WTC11 (cell line): ENCODE measurements at regions not wholly inside any gene's neighbourhood (a gene's known extent, or its start where the extent isn't known, plus 50 kb on each side); places are given as distances from the start of the nearest gene placed in this dataset.

Experiments used
- ATAC-seq: fragments of 200-7000 bp; cut with Tn5 transposase; 2 replicates; pipeline ENCODE4 v1.10.0; 2021; ENCODE audit warnings: mild to moderate bottlenecking, moderate library complexity
- CTCF ChIA-PET: fragments of 300-600 bp; sonication (Branson Sonifier 250); formaldehyde crosslinking; loops from one replicate; lab custom pipeline; 2021; ENCODE audit warnings: antibody characterized with exemption; lab: Charles Lee
- POLR2A ChIA-PET: fragments of 350-600 bp; sonication (Branson Sonifier 250); formaldehyde crosslinking; loops from one replicate; lab custom pipeline; 2021; ENCODE audit warnings: antibody characterized with exemption; lab: Charles Lee
- DNase-seq: peaks from one replicate; pipeline ENCODE4 v3.0.0; 2021; ENCODE audit warnings: low spot score
- H3K27ac Mint-ChIP-seq: 2 replicates; pipeline ENCODE4 v1.8.0; 2021; ENCODE audit warnings: mixed read lengths
- H3K27me3 Mint-ChIP-seq: 2 replicates; pipeline ENCODE4 v1.8.0; 2021; ENCODE audit warnings: low read depth, mild to moderate bottlenecking, moderate library complexity, mixed read lengths
- H3K36me3 Mint-ChIP-seq: 2 replicates; pipeline ENCODE4 v1.8.0; 2021; ENCODE audit warnings: mixed read lengths
- H3K4me1 Mint-ChIP-seq: 2 replicates; pipeline ENCODE4 v1.8.0; 2022; ENCODE audit warnings: mixed read lengths
- H3K4me3 Mint-ChIP-seq: 2 replicates; pipeline ENCODE4 v1.8.0; 2021; ENCODE audit warnings: mild to moderate bottlenecking, moderate library complexity, mixed read lengths
- H3K9me3 Mint-ChIP-seq: 2 replicates; pipeline ENCODE4 v1.8.0; 2021; ENCODE audit warnings: mixed read lengths
- FOXJ3 ChIP-seq: sonication (generic); formaldehyde crosslinking; IDR thresholded peaks from 2 replicates; pipeline ENCODE4 v1.9.0; 2021; ENCODE audit warnings: missing genetic modification reagents, mild to moderate bottlenecking, borderline replicate concordance
- GABPB1 ChIP-seq: sonication (generic); formaldehyde crosslinking; IDR thresholded peaks from 2 replicates; pipeline ENCODE4 v1.8.1; 2023; ENCODE audit warnings: mild to moderate bottlenecking, missing genetic modification reagents
- MXD4 ChIP-seq: fragments of 250-450 bp; sonication (Bioruptor Pico); IDR thresholded peaks from 2 replicates; pipeline ENCODE4 v1.8.0; 2021; ENCODE audit warnings: mild to moderate bottlenecking, moderate library complexity, borderline replicate concordance
- NFATC4 ChIP-seq: fragments of 250-450 bp; sonication (Bioruptor Pico); IDR thresholded peaks from 2 replicates; pipeline ENCODE4 v1.9.0; 2021; ENCODE audit warnings: mild to moderate bottlenecking
- NR2C2 ChIP-seq: sonication (generic); formaldehyde crosslinking; IDR thresholded peaks from 2 replicates; pipeline ENCODE4 v1.8.0; 2022; ENCODE audit warnings: mild to moderate bottlenecking, missing genetic modification reagents
- TEAD1 ChIP-seq: sonication (generic); formaldehyde crosslinking; IDR thresholded peaks from 2 replicates; pipeline ENCODE4 v1.8.0; 2022; ENCODE audit warnings: mild to moderate bottlenecking, missing genetic modification reagents
- ZNF263 ChIP-seq: sonication (generic); formaldehyde crosslinking; IDR thresholded peaks from 2 replicates; pipeline ENCODE4 v1.8.1; 2022; ENCODE audit warnings: low read depth, mild to moderate bottlenecking, moderate library complexity, missing genetic modification reagents
- ZNF396 ChIP-seq: fragments of 250-450 bp; sonication (Bioruptor Pico); IDR thresholded peaks from 2 replicates; pipeline ENCODE4 v1.8.0; 2021; ENCODE audit warnings: mild to moderate bottlenecking, moderate library complexity, borderline replicate concordance
- ZNF416 ChIP-seq: fragments of 250-450 bp; sonication (Bioruptor Pico); IDR thresholded peaks from 2 replicates; pipeline ENCODE4 v1.9.0; 2021; ENCODE audit warnings: mild to moderate bottlenecking, inconsistent platforms
- TF ChIP-seq, protein P1 (sequence below): fragments of 200-600 bp; IDR thresholded peaks from 2 replicates; pipeline ENCODE4 v1.8.0; 2022; ENCODE audit warnings: antibody characterized with exemption
- TF ChIP-seq, protein P2 (sequence below): sonication (generic); formaldehyde crosslinking; IDR thresholded peaks from 2 replicates; pipeline ENCODE4 v1.8.1; 2022; ENCODE audit warnings: mild to moderate bottlenecking, missing genetic modification reagents, moderate library complexity, borderline replicate concordance
- TF ChIP-seq, protein P3 (sequence below): sonication (generic); formaldehyde crosslinking; IDR thresholded peaks from 2 replicates; pipeline ENCODE4 v1.8.0; 2022; ENCODE audit warnings: mild to moderate bottlenecking, missing genetic modification reagents
- TF ChIP-seq, protein P4 (sequence below): sonication (generic); formaldehyde crosslinking; IDR thresholded peaks from 2 replicates; pipeline ENCODE4 v1.8.1; 2023; ENCODE audit warnings: mild to moderate bottlenecking, missing genetic modification reagents, moderate library complexity
- TF ChIP-seq, protein P5 (sequence below): fragments of 250-450 bp; sonication (Bioruptor Pico); IDR thresholded peaks from 2 replicates; pipeline ENCODE4 v1.9.0; 2021; ENCODE audit warnings: mild to moderate bottlenecking
- TF ChIP-seq, protein P6 (sequence below): sonication (generic); formaldehyde crosslinking; IDR thresholded peaks from 2 replicates; pipeline ENCODE4 v1.8.1; 2022; ENCODE audit warnings: mild to moderate bottlenecking, moderate library complexity, missing genetic modification reagents
- TF ChIP-seq, protein P7 (sequence below): sonication (generic); formaldehyde crosslinking; IDR thresholded peaks from 2 replicates; pipeline ENCODE4 v1.8.1; 2023; ENCODE audit warnings: mild to moderate bottlenecking, moderate library complexity, missing genetic modification reagents
- TF ChIP-seq, protein P8 (sequence below): sonication (generic); formaldehyde crosslinking; IDR thresholded peaks from 2 replicates; pipeline ENCODE4 v1.8.0; 2023; ENCODE audit warnings: missing genetic modification reagents, mild to moderate bottlenecking, borderline replicate concordance

DNA sequence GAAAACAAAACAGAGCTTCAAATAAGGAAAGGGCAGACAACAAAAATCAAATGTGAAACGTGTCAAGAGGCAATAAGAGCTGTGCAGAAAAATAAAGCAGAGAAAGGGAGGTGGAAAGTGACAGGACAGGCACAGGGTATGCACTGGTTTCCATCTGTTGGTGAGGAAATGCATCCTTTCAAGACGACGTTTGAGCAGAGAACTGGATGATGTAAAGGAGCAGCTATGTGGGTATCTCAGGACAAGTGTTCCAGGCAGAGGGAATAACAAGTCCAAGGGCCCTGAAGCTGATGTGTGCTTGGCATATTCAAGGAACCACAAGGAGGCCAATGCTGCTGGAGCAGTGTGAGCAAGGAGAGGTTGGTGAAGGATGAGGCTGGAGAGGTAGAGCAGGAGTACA lies 168.9 kb upstream of the SERPINE2 start:
- peaks cover 17% of the 10 kb centered on the region for H3K4me1 Mint-ChIP-seq
- ChIA-PET CTCF (no interaction called here), POLR2A (no interaction called here)
- TF ChIP-seq, protein P1, sequence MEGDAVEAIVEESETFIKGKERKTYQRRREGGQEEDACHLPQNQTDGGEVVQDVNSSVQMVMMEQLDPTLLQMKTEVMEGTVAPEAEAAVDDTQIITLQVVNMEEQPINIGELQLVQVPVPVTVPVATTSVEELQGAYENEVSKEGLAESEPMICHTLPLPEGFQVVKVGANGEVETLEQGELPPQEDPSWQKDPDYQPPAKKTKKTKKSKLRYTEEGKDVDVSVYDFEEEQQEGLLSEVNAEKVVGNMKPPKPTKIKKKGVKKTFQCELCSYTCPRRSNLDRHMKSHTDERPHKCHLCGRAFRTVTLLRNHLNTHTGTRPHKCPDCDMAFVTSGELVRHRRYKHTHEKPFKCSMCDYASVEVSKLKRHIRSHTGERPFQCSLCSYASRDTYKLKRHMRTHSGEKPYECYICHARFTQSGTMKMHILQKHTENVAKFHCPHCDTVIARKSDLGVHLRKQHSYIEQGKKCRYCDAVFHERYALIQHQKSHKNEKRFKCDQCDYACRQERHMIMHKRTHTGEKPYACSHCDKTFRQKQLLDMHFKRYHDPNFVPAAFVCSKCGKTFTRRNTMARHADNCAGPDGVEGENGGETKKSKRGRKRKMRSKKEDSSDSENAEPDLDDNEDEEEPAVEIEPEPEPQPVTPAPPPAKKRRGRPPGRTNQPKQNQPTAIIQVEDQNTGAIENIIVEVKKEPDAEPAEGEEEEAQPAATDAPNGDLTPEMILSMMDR: no peak
- no peak for TF ChIP-seq ZNF263 (CRISPR knock-in tag)
- TF ChIP-seq, protein P2, sequence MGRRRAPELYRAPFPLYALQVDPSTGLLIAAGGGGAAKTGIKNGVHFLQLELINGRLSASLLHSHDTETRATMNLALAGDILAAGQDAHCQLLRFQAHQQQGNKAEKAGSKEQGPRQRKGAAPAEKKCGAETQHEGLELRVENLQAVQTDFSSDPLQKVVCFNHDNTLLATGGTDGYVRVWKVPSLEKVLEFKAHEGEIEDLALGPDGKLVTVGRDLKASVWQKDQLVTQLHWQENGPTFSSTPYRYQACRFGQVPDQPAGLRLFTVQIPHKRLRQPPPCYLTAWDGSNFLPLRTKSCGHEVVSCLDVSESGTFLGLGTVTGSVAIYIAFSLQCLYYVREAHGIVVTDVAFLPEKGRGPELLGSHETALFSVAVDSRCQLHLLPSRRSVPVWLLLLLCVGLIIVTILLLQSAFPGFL (CRISPR knock-in tag): no peak
- TF ChIP-seq ZNF416 (CRISPR knock-in tag): no peak
- TF ChIP-seq, protein P3, sequence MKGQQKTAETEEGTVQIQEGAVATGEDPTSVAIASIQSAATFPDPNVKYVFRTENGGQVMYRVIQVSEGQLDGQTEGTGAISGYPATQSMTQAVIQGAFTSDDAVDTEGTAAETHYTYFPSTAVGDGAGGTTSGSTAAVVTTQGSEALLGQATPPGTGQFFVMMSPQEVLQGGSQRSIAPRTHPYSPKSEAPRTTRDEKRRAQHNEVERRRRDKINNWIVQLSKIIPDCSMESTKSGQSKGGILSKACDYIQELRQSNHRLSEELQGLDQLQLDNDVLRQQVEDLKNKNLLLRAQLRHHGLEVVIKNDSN (CRISPR knock-in tag): no peak
- TF ChIP-seq, protein P4, sequence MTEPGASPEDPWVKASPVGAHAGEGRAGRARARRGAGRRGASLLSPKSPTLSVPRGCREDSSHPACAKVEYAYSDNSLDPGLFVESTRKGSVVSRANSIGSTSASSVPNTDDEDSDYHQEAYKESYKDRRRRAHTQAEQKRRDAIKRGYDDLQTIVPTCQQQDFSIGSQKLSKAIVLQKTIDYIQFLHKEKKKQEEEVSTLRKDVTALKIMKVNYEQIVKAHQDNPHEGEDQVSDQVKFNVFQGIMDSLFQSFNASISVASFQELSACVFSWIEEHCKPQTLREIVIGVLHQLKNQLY (CRISPR knock-in tag): no peak
- TF ChIP-seq NR2C2 (CRISPR knock-in tag): no peak
- TF ChIP-seq TEAD1: no peak
- TF ChIP-seq, protein P5, sequence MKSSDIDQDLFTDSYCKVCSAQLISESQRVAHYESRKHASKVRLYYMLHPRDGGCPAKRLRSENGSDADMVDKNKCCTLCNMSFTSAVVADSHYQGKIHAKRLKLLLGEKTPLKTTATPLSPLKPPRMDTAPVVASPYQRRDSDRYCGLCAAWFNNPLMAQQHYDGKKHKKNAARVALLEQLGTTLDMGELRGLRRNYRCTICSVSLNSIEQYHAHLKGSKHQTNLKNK (CRISPR knock-in tag): no peak
- no peak for TF ChIP-seq GABPB1 (CRISPR knock-in tag)
- no peak for TF ChIP-seq MXD4 (CRISPR knock-in tag)
- TF ChIP-seq NFATC4 (CRISPR knock-in tag): no peak
- TF ChIP-seq ZNF396: no peak
- TF ChIP-seq FOXJ3 (CRISPR knock-in tag): no peak
- TF ChIP-seq, protein P6, sequence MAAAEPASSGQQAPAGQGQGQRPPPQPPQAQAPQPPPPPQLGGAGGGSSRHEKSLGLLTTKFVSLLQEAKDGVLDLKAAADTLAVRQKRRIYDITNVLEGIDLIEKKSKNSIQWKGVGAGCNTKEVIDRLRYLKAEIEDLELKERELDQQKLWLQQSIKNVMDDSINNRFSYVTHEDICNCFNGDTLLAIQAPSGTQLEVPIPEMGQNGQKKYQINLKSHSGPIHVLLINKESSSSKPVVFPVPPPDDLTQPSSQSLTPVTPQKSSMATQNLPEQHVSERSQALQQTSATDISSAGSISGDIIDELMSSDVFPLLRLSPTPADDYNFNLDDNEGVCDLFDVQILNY (CRISPR knock-in tag): no peak
- TF ChIP-seq, protein P7, sequence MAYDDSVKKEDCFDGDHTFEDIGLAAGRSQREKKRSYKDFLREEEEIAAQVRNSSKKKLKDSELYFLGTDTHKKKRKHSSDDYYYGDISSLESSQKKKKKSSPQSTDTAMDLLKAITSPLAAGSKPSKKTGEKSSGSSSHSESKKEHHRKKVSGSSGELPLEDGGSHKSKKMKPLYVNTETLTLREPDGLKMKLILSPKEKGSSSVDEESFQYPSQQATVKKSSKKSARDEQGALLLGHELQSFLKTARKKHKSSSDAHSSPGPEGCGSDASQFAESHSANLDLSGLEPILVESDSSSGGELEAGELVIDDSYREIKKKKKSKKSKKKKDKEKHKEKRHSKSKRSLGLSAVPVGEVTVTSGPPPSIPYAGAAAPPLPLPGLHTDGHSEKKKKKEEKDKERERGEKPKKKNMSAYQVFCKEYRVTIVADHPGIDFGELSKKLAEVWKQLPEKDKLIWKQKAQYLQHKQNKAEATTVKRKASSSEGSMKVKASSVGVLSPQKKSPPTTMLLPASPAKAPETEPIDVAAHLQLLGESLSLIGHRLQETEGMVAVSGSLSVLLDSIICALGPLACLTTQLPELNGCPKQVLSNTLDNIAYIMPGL (CRISPR knock-in tag): no peak
- TF ChIP-seq, protein P8, sequence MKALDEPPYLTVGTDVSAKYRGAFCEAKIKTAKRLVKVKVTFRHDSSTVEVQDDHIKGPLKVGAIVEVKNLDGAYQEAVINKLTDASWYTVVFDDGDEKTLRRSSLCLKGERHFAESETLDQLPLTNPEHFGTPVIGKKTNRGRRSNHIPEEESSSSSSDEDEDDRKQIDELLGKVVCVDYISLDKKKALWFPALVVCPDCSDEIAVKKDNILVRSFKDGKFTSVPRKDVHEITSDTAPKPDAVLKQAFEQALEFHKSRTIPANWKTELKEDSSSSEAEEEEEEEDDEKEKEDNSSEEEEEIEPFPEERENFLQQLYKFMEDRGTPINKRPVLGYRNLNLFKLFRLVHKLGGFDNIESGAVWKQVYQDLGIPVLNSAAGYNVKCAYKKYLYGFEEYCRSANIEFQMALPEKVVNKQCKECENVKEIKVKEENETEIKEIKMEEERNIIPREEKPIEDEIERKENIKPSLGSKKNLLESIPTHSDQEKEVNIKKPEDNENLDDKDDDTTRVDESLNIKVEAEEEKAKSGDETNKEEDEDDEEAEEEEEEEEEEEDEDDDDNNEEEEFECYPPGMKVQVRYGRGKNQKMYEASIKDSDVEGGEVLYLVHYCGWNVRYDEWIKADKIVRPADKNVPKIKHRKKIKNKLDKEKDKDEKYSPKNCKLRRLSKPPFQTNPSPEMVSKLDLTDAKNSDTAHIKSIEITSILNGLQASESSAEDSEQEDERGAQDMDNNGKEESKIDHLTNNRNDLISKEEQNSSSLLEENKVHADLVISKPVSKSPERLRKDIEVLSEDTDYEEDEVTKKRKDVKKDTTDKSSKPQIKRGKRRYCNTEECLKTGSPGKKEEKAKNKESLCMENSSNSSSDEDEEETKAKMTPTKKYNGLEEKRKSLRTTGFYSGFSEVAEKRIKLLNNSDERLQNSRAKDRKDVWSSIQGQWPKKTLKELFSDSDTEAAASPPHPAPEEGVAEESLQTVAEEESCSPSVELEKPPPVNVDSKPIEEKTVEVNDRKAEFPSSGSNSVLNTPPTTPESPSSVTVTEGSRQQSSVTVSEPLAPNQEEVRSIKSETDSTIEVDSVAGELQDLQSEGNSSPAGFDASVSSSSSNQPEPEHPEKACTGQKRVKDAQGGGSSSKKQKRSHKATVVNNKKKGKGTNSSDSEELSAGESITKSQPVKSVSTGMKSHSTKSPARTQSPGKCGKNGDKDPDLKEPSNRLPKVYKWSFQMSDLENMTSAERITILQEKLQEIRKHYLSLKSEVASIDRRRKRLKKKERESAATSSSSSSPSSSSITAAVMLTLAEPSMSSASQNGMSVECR: no peak
- no peak for ATAC-seq
- H3K9me3 Mint-ChIP-seq: 0 out of 2 replicates have a peak, but pooled peaks cover 3% of the 10 kb centered on the region
- no peak for DNase-seq
- no peaks in the 10 kb centered on the region for H3K36me3 Mint-ChIP-seq
- H3K27me3 Mint-ChIP-seq: no peaks in the 10 kb centered on the region
- H3K27ac Mint-ChIP-seq: no peak overlapping the region
- no peak overlapping the region for H3K4me3 Mint-ChIP-seq
